ENCODE measurements at regions not wholly inside any gene's neighbourhood (a gene's known extent, or its start where the extent isn't known, plus 50 kb on each side); places are given as distances from the start of the nearest gene placed in this dataset.
"Not testable (repeated sequence)": the region's sequence is repeated elsewhere in the genome, so short reads cannot be mapped to it uniquely, and the experiment has no call there.

- ATAC-seq; in situ Hi-C loops (cut with MboI); BruUV-seq (replicated peaks); H3K27me3 ChIP-seq (ENCODE audit: control insufficient read depth in 2 of 2, insufficient read depth in 2 of 2, low read length in 2 of 2); H3K4me3 ChIP-seq; H3K9me1 ChIP-seq (ENCODE audit: control insufficient read depth, insufficient read depth, low read length); H2AFZ ChIP-seq (ENCODE audit: low read depth, low read length); H4K20me1 ChIP-seq (replicated peaks; ENCODE audit: control insufficient read depth, insufficient read depth, low read length); H3K79me2 ChIP-seq (ENCODE audit: control insufficient read depth, insufficient read depth, low read length); POLR2A ChIA-PET; DNase-seq (ENCODE audit: extremely low read depth in 1 of 4, low spot score in 3 of 4); CTCF ChIA-PET (ENCODE audit: low intra/inter-chr PET ratio); FAIRE-seq; H3K4me2 ChIP-seq (ENCODE audit: insufficient read depth, low read length); H3K9ac ChIP-seq (ENCODE audit: insufficient read depth in 1 of 2, low read depth in 2 of 2, low read length in 2 of 2); intact Hi-C loops (cut with micrococcal nuclease); H3K4me1 ChIP-seq (replicated peaks in 1 of 2; ENCODE audit: control insufficient read depth in 2 of 2, insufficient read depth in 2 of 2, low read length in 2 of 2); H3K9me3 ChIP-seq (replicated peaks; ENCODE audit: control insufficient read depth, insufficient read depth, low read depth, low read length); H3K27ac ChIP-seq (ENCODE audit: extremely low read depth, low read depth, low read length); H3K36me3 ChIP-seq (ENCODE audit: control insufficient read depth, insufficient read depth, low read length): not testable (repeated sequence)
- peak in 1 of 2 experiments; percentile 20 for TF ChIP-seq E2F6 (IDR thresholded peaks at IDR 0.05; ENCODE audit: borderline replicate concordance in 1 of 2, extremely low read depth in 1 of 2, insufficient read depth in 1 of 2, insufficient read length in 1 of 2, low read depth in 1 of 2, low read length in 1 of 2, poor library complexity in 1 of 2, severe bottlenecking in 1 of 2)
- WGBS (ENCODE audit: insufficient coverage, low coverage, missing lambda C conversion rate): 3% methylated on average over 31 of the region's 58 CpGs
Measured at GRCh38 chr15:96984121-96984671, 653.7 kb downstream of the NR2F2 start.

GRCh38 chr15:96992817-96993216 lies 662.3 kb downstream of the NR2F2 start:
- no peak for DNase-seq (ENCODE audit: extremely low read depth in 1 of 4, low spot score in 3 of 4)
- WGBS (ENCODE audit: insufficient coverage, low coverage, missing lambda C conversion rate): 3% methylated on average over 5 of the region's 5 CpGs
- POLR2A ChIA-PET: no interaction called here
- no peak for FAIRE-seq
- no peak overlapping the region for H3K9ac ChIP-seq (ENCODE audit: insufficient read depth in 1 of 2, low read depth in 2 of 2, low read length in 2 of 2)
- no peaks in the 10 kb centered on the region for H3K4me1 ChIP-seq (replicated peaks in 1 of 2; ENCODE audit: control insufficient read depth in 2 of 2, insufficient read depth in 2 of 2, low read length in 2 of 2)
- no peak overlapping the region for H3K4me3 ChIP-seq
- H2AFZ ChIP-seq (ENCODE audit: low read depth, low read length): no peak overlapping the region
- H3K27ac ChIP-seq (ENCODE audit: extremely low read depth, low read depth, low read length): no peak overlapping the region
- no TSS peak for BruUV-seq (replicated peaks)
- H3K9me1 ChIP-seq (ENCODE audit: control insufficient read depth, insufficient read depth, low read length): no peaks in the 10 kb centered on the region
- no peak for ATAC-seq
- TF ChIP-seq XRCC5 (IDR thresholded peaks at IDR 0.05; ENCODE audit: low read depth, low read length) (no peak), HINFP (tag; conservative IDR thresholded peaks at IDR 0.05; ENCODE audit: low read depth) (no peak), NCOR1 (IDR thresholded peaks at IDR 0.05) (no peak), NFRKB (IDR thresholded peaks at IDR 0.05; ENCODE audit: low read depth) (no peak), OTX1 (CRISPR knock-in tag; IDR thresholded peaks at IDR 0.05) (no peak), MCM2 (IDR thresholded peaks at IDR 0.05; ENCODE audit: low read depth) (no peak)
- H4K20me1 ChIP-seq (replicated peaks; ENCODE audit: control insufficient read depth, insufficient read depth, low read length): no peaks in the 10 kb centered on the region
- no peaks in the 10 kb centered on the region for H3K9me3 ChIP-seq (replicated peaks; ENCODE audit: control insufficient read depth, insufficient read depth, low read depth, low read length)
- CTCF ChIA-PET (ENCODE audit: low intra/inter-chr PET ratio): no interaction called here
- intact Hi-C loops (cut with micrococcal nuclease) (no loop called here), in situ Hi-C loops (cut with MboI) (no loop called here)
- no peaks in the 10 kb centered on the region for H3K27me3 ChIP-seq (ENCODE audit: control insufficient read depth in 2 of 2, insufficient read depth in 2 of 2, low read length in 2 of 2)
- H3K4me2 ChIP-seq (ENCODE audit: insufficient read depth, low read length): no peak overlapping the region
- no peaks in the 10 kb centered on the region for H3K36me3 ChIP-seq (ENCODE audit: control insufficient read depth, insufficient read depth, low read length)
- no peaks in the 10 kb centered on the region for H3K79me2 ChIP-seq (ENCODE audit: control insufficient read depth, insufficient read depth, low read length)

All from K562 (cell line).